H9 (cell line): ENCODE measurements at regions not wholly inside any gene's neighbourhood (a gene's known extent, or its start where the extent isn't known, plus 50 kb on each side); places are given as distances from the start of the nearest gene placed in this dataset.

Experiments
- DNase-seq: peaks from one replicate; pipeline ENCODE4 v3.0.0-alpha.2; 2017
- H2AFZ ChIP-seq: one replicate; pipeline ENCODE4 v1.6.1; 2013; ENCODE audit warnings: mild to moderate bottlenecking, low read length, control low read depth, moderate library complexity
- H2AK5ac ChIP-seq: 2 replicates; pipeline ENCODE4 v1.6.1; 2013; ENCODE audit warnings: low read length, control low read depth, mixed read lengths; ENCODE audit not compliant: insufficient read length
- H2BK120ac ChIP-seq: one replicate; pipeline ENCODE4 v1.6.1; 2013; ENCODE audit warnings: low read depth, mild to moderate bottlenecking, low read length, control low read depth, inconsistent platforms; ENCODE audit not compliant: poor library complexity, severe bottlenecking
- H2BK12ac ChIP-seq: 2 replicates; pipeline ENCODE4 v1.6.1; 2013; ENCODE audit warnings: low read length, control low read depth, mixed read lengths, low read depth; ENCODE audit not compliant: insufficient read length
- H2BK15ac ChIP-seq: 2 replicates; pipeline ENCODE4 v1.6.1; 2013; ENCODE audit warnings: low read depth, low read length, control low read depth
- H2BK20ac ChIP-seq: one replicate; pipeline ENCODE4 v1.6.1; 2013; ENCODE audit warnings: low read depth, mild to moderate bottlenecking, low read length, control low read depth, inconsistent platforms; ENCODE audit not compliant: poor library complexity, severe bottlenecking
- H2BK5ac ChIP-seq: 2 replicates; pipeline ENCODE4 v1.6.1; 2013; ENCODE audit warnings: low read length, control low read depth, mixed read lengths; ENCODE audit not compliant: insufficient read length
- H3K14ac ChIP-seq: 2 replicates; pipeline ENCODE4 v1.6.1; 2013; ENCODE audit warnings: low read length, control low read depth; ENCODE audit not compliant: insufficient read depth
- H3K18ac ChIP-seq: 2 replicates; pipeline ENCODE4 v1.6.1; 2013; ENCODE audit warnings: low read depth, mild to moderate bottlenecking, mixed read lengths, low read length, control low read depth; ENCODE audit not compliant: insufficient read length
- H3K23ac ChIP-seq: 2 replicates; pipeline ENCODE4 v1.6.1; 2013; ENCODE audit warnings: low read length, control low read depth, mixed read lengths, low read depth; ENCODE audit not compliant: insufficient read length
- H3K23me2 ChIP-seq: 2 replicates; pipeline ENCODE4 v1.6.1; 2013; ENCODE audit warnings: low read depth, mild to moderate bottlenecking, mixed read lengths, low read length, control low read depth; ENCODE audit not compliant: insufficient read length, poor library complexity, severe bottlenecking
- H3K27ac ChIP-seq: 2 replicates; pipeline ENCODE4 v1.5.1; 2013; ENCODE audit warnings: low read length, control low read depth, mixed read lengths, low read depth; ENCODE audit not compliant: insufficient read length
- H3K27me3 ChIP-seq: 2 replicates; pipeline ENCODE4 v1.6.1; 2013; ENCODE audit warnings: low read length, control low read depth, inconsistent platforms; ENCODE audit not compliant: insufficient read depth
- H3K4ac ChIP-seq: 2 replicates; pipeline ENCODE4 v1.6.1; 2013; ENCODE audit warnings: low read depth, mild to moderate bottlenecking, control low read depth, inconsistent platforms, low read length, moderate library complexity
- H3K4me1 ChIP-seq: 2 replicates; pipeline ENCODE4 v1.6.1; 2013; ENCODE audit warnings: low read length, control low read depth, inconsistent platforms; ENCODE audit not compliant: insufficient read depth
- H3K4me2 ChIP-seq: 2 replicates; pipeline ENCODE4 v1.6.1; 2013; ENCODE audit warnings: low read length, control low read depth, mixed read lengths; ENCODE audit not compliant: insufficient read length, insufficient read depth
- H3K56ac ChIP-seq: 2 replicates; pipeline ENCODE4 v1.6.1; 2013; ENCODE audit warnings: low read depth, mild to moderate bottlenecking, mixed read lengths, low read length, control low read depth; ENCODE audit not compliant: insufficient read length
- H3K79me1 ChIP-seq: 2 replicates; pipeline ENCODE4 v1.6.1; 2013; ENCODE audit warnings: low read depth, mild to moderate bottlenecking, moderate library complexity, low read length, control low read depth, inconsistent platforms; ENCODE audit not compliant: insufficient read depth, poor library complexity, severe bottlenecking
- H3K79me2 ChIP-seq: 2 replicates; pipeline ENCODE4 v1.6.1; 2013; ENCODE audit warnings: low read length, control low read depth, inconsistent platforms; ENCODE audit not compliant: insufficient read depth
- H3K9ac ChIP-seq: 2 replicates; pipeline ENCODE4 v1.6.1; 2013; ENCODE audit warnings: low read length, control low read depth, mixed read lengths; ENCODE audit not compliant: insufficient read length; ENCODE audit errors: extremely low read depth
- H3K9me3 ChIP-seq: one replicate; pipeline ENCODE4 v1.6.1; 2013; ENCODE audit warnings: low read depth, low read length, inconsistent platforms; ENCODE audit not compliant: control insufficient read depth
- H3T11ph ChIP-seq: one replicate; pipeline ENCODE4 v1.6.1; 2013; ENCODE audit warnings: mild to moderate bottlenecking, low read length, control low read depth, inconsistent platforms
- H4K20me1 ChIP-seq: one replicate; pipeline ENCODE4 v1.6.1; 2013; ENCODE audit not compliant: control insufficient read depth, insufficient read length, insufficient read depth
- H4K5ac ChIP-seq: 2 replicates; pipeline ENCODE4 v1.6.1; 2013; ENCODE audit warnings: low read depth, mild to moderate bottlenecking, mixed read lengths, low read length, control low read depth; ENCODE audit not compliant: insufficient read length
- H4K8ac ChIP-seq: replicated peaks from 2 replicates; pipeline ENCODE4 v1.6.1; 2013; ENCODE audit warnings: low read length, control low read depth, mixed read lengths, low read depth; ENCODE audit not compliant: insufficient read length
- H4K91ac ChIP-seq: 2 replicates; pipeline ENCODE4 v1.6.1; 2013; ENCODE audit warnings: low read depth, mild to moderate bottlenecking, moderate library complexity, mixed read lengths, low read length, control low read depth; ENCODE audit not compliant: insufficient read length
- H3K27ac Mint-ChIP-seq, 3 experiments: 2 replicates in 2 of 3; 3 replicates in 1 of 3; pipeline ENCODE4 v1.8.0; 2020 to 2021; ENCODE audit warnings: mixed read lengths in 3 of 3, mild to moderate bottlenecking in 1 of 3, moderate library complexity in 1 of 3
- H3K27me3 Mint-ChIP-seq: 2 replicates; pipeline ENCODE4 v1.8.0; 2021; ENCODE audit warnings: low read depth, mild to moderate bottlenecking, moderate library complexity, mixed read lengths
- H3K36me3 Mint-ChIP-seq, 3 experiments: 2 replicates in 2 of 3; 3 replicates in 1 of 3; pipeline ENCODE4 v1.8.0; 2020 to 2021; ENCODE audit warnings: low read depth in 3 of 3, mixed read lengths in 3 of 3; ENCODE audit not compliant: insufficient read depth in 1 of 3
- H3K4me1 Mint-ChIP-seq, 2 experiments: 2 replicates each; pipeline ENCODE4 v1.8.0; 2020; ENCODE audit warnings: mixed read lengths in 2 of 2
- H3K4me3 Mint-ChIP-seq, 2 experiments: 2 replicates in 1 of 2; 3 replicates in 1 of 2; pipeline ENCODE4 v1.8.0; 2020 to 2021; ENCODE audit warnings: mild to moderate bottlenecking in 2 of 2, mixed read lengths in 2 of 2, moderate library complexity in 1 of 2
- H3K9me3 Mint-ChIP-seq, 2 experiments: 2 replicates in 1 of 2; 3 replicates in 1 of 2; pipeline ENCODE4 v1.8.0; 2020; ENCODE audit warnings: mild to moderate bottlenecking in 2 of 2, mixed read lengths in 2 of 2, moderate library complexity in 1 of 2
- TF ChIP-seq, protein P1 (sequence below): fragments of 200-600 bp; sonication (generic); conservative IDR thresholded peaks from 3 replicates; pipeline ENCODE4 v1.8.0; 2021; ENCODE audit warnings: antibody characterized with exemption, mild to moderate bottlenecking

- no peak overlapping the region for H3K4me3 Mint-ChIP-seq
- Histone ChIP-seq H2BK5ac (no peak overlapping the region), H4K5ac (no peak overlapping the region), H3K9me3 (no peaks in the 10 kb centered on the region), H3K23me2 (no peaks in the 10 kb centered on the region), H3K18ac (no peak overlapping the region), H2BK20ac (no peak overlapping the region), H3K56ac (no peak overlapping the region), H4K20me1 (no peaks in the 10 kb centered on the region), H3K27me3 (no peaks in the 10 kb centered on the region), H2AK5ac (no peak overlapping the region), H3K4me2 (no peak overlapping the region), H4K8ac (no peak overlapping the region), H3K9ac (no peak overlapping the region), H3T11ph (no peak overlapping the region), H3K79me2 (no peaks in the 10 kb centered on the region), H2BK120ac (no peak overlapping the region), H3K4ac (no peak overlapping the region), H3K23ac (no peak overlapping the region), H3K27ac (no peak overlapping the region), H2BK15ac (no peak overlapping the region), H3K4me1 (no peaks in the 10 kb centered on the region), H4K91ac (no peak overlapping the region), H3K79me1 (no peaks in the 10 kb centered on the region), H3K14ac (no peak overlapping the region), H2AFZ (no peak overlapping the region), H2BK12ac (no peak overlapping the region)
- H3K27me3 Mint-ChIP-seq: no peaks in the 10 kb centered on the region
- no peak for DNase-seq
- TF ChIP-seq, protein P1, sequence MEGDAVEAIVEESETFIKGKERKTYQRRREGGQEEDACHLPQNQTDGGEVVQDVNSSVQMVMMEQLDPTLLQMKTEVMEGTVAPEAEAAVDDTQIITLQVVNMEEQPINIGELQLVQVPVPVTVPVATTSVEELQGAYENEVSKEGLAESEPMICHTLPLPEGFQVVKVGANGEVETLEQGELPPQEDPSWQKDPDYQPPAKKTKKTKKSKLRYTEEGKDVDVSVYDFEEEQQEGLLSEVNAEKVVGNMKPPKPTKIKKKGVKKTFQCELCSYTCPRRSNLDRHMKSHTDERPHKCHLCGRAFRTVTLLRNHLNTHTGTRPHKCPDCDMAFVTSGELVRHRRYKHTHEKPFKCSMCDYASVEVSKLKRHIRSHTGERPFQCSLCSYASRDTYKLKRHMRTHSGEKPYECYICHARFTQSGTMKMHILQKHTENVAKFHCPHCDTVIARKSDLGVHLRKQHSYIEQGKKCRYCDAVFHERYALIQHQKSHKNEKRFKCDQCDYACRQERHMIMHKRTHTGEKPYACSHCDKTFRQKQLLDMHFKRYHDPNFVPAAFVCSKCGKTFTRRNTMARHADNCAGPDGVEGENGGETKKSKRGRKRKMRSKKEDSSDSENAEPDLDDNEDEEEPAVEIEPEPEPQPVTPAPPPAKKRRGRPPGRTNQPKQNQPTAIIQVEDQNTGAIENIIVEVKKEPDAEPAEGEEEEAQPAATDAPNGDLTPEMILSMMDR: no peak
- no peaks in the 10 kb centered on the region for H3K9me3 Mint-ChIP-seq
- peaks cover 0 to under 1% (median 0%) of the 10 kb centered on the region in 3 experiments; a peak in 1 of 7 replicates for H3K36me3 Mint-ChIP-seq
- H3K27ac Mint-ChIP-seq: no peak overlapping the region
- peaks cover 0 to 7% of the 10 kb centered on the region in 2 experiments; a peak in 2 of 4 replicates for H3K4me1 Mint-ChIP-seq
These were observed 2266.5 kb upstream of the WWC1 start for GRCh38 chr5:166024970-166025369.
